ENCODE measurements at regions not wholly inside any gene's neighbourhood (a gene's known extent, or its start where the extent isn't known, plus 50 kb on each side); places are given as distances from the start of the nearest gene placed in this dataset.
A peak's percentile ranks its signal among the peaks of the same experiment; 100 is the strongest.

GRCh38 chr16:9260666-9261065 lies 169.2 kb downstream of the HAPSTR1 start:
- no peaks in the 10 kb centered on the region for H3K36me3 ChIP-seq (ENCODE audit: low read depth)
- DNase-seq, result peak in 2 of 3 donors; percentile 47 to 60
- peak; percentile 44 for ATAC-seq

GRCh38 chr16:9261376-9261775 lies 169.9 kb downstream of the HAPSTR1 start:
- no peak for ATAC-seq
- TF ChIP-seq, protein P1, sequence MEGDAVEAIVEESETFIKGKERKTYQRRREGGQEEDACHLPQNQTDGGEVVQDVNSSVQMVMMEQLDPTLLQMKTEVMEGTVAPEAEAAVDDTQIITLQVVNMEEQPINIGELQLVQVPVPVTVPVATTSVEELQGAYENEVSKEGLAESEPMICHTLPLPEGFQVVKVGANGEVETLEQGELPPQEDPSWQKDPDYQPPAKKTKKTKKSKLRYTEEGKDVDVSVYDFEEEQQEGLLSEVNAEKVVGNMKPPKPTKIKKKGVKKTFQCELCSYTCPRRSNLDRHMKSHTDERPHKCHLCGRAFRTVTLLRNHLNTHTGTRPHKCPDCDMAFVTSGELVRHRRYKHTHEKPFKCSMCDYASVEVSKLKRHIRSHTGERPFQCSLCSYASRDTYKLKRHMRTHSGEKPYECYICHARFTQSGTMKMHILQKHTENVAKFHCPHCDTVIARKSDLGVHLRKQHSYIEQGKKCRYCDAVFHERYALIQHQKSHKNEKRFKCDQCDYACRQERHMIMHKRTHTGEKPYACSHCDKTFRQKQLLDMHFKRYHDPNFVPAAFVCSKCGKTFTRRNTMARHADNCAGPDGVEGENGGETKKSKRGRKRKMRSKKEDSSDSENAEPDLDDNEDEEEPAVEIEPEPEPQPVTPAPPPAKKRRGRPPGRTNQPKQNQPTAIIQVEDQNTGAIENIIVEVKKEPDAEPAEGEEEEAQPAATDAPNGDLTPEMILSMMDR (IDR thresholded peaks at IDR 0.05), result no peak
- intact Hi-C loops (cut with DNase I, micrococcal nuclease), result no loop called here
- H3K4me1 ChIP-seq (ENCODE audit: low read depth), result no peaks in the 10 kb centered on the region
- H3K4me3 ChIP-seq, result no peak overlapping the region
- DNase-seq, result no peak
- no peaks in the 10 kb centered on the region for H3K36me3 ChIP-seq (ENCODE audit: low read depth)
- H3K9me3 ChIP-seq, result no peaks in the 10 kb centered on the region

More at GRCh38 chr16:9260666-9261065, 169.2 kb downstream of the HAPSTR1 start:
- no peak overlapping the region for H3K4me3 ChIP-seq
- TF ChIP-seq, protein P1 (IDR thresholded peaks at IDR 0.05), result no peak
- H3K4me1 ChIP-seq (ENCODE audit: low read depth), result no peaks in the 10 kb centered on the region
- intact Hi-C loops (cut with DNase I, micrococcal nuclease), result no loop called here
- no peaks in the 10 kb centered on the region for H3K9me3 ChIP-seq

GRCh38 chr16:9262941-9263715 lies 171.7 kb downstream of the HAPSTR1 start:
- H3K4me1 ChIP-seq (ENCODE audit: low read depth), result no peaks in the 10 kb centered on the region
- DNase-seq (no peak), ATAC-seq (no peak)
- TF ChIP-seq, protein P1 (IDR thresholded peaks at IDR 0.05), result no peak
- H3K4me3 ChIP-seq, result no peak overlapping the region
- no peaks in the 10 kb centered on the region for H3K9me3 ChIP-seq
- intact Hi-C loops (cut with DNase I, micrococcal nuclease), result no loop called here
- H3K36me3 ChIP-seq (ENCODE audit: low read depth), result no peaks in the 10 kb centered on the region

DNA sequence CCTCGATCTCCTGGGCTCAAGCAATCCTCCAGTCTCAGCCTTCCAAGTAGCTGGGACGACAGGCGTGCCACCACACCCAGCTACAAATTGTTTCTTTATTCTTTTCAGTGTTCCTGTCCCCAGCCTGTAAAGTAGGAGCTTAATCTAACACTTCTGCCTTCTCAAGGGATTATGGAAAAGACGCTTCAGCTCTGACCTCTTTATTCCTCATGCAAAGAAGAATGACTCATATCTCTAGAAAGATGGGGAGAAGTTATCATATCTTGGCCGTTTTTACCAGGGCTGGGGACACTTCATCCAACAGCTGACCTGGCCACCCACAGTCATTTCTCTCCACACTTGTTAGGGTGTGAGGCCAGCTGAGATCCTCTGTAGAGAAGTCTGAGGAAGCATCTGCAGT lies 172.6 kb downstream of the HAPSTR1 start:
- intact Hi-C loops (cut with DNase I, micrococcal nuclease), result no loop called here

GRCh38 chr16:9268446-9268845 lies 177.0 kb downstream of the HAPSTR1 start:
- ATAC-seq, result no peak

More for the DNA sequence above, 172.6 kb downstream of the HAPSTR1 start:
- H3K9me3 ChIP-seq, result no peaks in the 10 kb centered on the region
- TF ChIP-seq, protein P1 (IDR thresholded peaks at IDR 0.05), result no peak
- no peak overlapping the region for H3K4me3 ChIP-seq
- no peak for DNase-seq
- H3K4me1 ChIP-seq (ENCODE audit: low read depth), result no peaks in the 10 kb centered on the region
- H3K36me3 ChIP-seq (ENCODE audit: low read depth), result no peaks in the 10 kb centered on the region
- ATAC-seq, result no peak

More at GRCh38 chr16:9268446-9268845, 177.0 kb downstream of the HAPSTR1 start:
- H3K36me3 ChIP-seq (ENCODE audit: low read depth), result no peaks in the 10 kb centered on the region
- intact Hi-C loops (cut with DNase I, micrococcal nuclease), result loop anchor here in 1 of 2 donors (5.0 kb wide), 1 partner anchor 359 kb away; no protein-coding TSS in a partner anchor
- no peaks in the 10 kb centered on the region for H3K9me3 ChIP-seq
- TF ChIP-seq, protein P1 (IDR thresholded peaks at IDR 0.05), result no peak
- H3K4me1 ChIP-seq (ENCODE audit: low read depth), result no peaks in the 10 kb centered on the region
- no peak for DNase-seq
- no peak overlapping the region for H3K4me3 ChIP-seq

Measured in mucosa of descending colon (tissue), 3 donors.